ENCODE measurements at regions not wholly inside any gene's neighbourhood (a gene's known extent, or its start where the extent isn't known, plus 50 kb on each side); places are given as distances from the start of the nearest gene placed in this dataset.

GRCh38 chr7:45469103-45469502 is 105.1 kb upstream of the ADCY1 start:
- TF ChIP-seq, protein P1, sequence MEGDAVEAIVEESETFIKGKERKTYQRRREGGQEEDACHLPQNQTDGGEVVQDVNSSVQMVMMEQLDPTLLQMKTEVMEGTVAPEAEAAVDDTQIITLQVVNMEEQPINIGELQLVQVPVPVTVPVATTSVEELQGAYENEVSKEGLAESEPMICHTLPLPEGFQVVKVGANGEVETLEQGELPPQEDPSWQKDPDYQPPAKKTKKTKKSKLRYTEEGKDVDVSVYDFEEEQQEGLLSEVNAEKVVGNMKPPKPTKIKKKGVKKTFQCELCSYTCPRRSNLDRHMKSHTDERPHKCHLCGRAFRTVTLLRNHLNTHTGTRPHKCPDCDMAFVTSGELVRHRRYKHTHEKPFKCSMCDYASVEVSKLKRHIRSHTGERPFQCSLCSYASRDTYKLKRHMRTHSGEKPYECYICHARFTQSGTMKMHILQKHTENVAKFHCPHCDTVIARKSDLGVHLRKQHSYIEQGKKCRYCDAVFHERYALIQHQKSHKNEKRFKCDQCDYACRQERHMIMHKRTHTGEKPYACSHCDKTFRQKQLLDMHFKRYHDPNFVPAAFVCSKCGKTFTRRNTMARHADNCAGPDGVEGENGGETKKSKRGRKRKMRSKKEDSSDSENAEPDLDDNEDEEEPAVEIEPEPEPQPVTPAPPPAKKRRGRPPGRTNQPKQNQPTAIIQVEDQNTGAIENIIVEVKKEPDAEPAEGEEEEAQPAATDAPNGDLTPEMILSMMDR (IDR thresholded peaks at IDR 0.05), result no peak
- no peak for TF ChIP-seq POLR2AphosphoS5 (IDR thresholded peaks at IDR 0.05; ENCODE audit: low read depth, low read length)
- no peak for TF ChIP-seq TCF7L2 (IDR thresholded peaks at IDR 0.05; ENCODE audit: low read depth, low read length)
